Skin epidermis (tissue), 12 donors: ENCODE measurements at regions not wholly inside any gene's neighbourhood (a gene's known extent, or its start where the extent isn't known, plus 50 kb on each side); places are given as distances from the start of the nearest gene placed in this dataset.
"Not testable (repeated sequence)": the region's sequence is repeated elsewhere in the genome, so short reads cannot be mapped to it uniquely, and the experiment has no call there.

Source experiments
- H3K27ac ChIP-seq, 21 experiments: fragments of 200-600 bp; sonication (generic) in 11 of 21; one replicate each; pipeline ENCODE4 v1.5.0; 2020; ENCODE audit warnings: mild to moderate bottlenecking in 3 of 21, inconsistent platforms in 2 of 21, moderate library complexity in 2 of 21
- H3K4me3 ChIP-seq, 7 experiments: fragments of 200-600 bp; sonication (generic) in 2 of 7; one replicate each; pipeline ENCODE4 v1.5.0; 2020; ENCODE audit warnings: inconsistent platforms in 2 of 7, mild to moderate bottlenecking in 2 of 7, moderate library complexity in 1 of 7

- H3K4me3 ChIP-seq: no peak overlapping the region
- no peak overlapping the region for H3K27ac ChIP-seq
Measured at GRCh38 chr1:163922743-163923201, 601.0 kb downstream of the NUF2 start.

- Histone ChIP-seq H3K4me3 (no peak overlapping the region), H3K27ac (no peak overlapping the region)
Measured at GRCh38 chr1:163924041-163924440, 602.3 kb downstream of the NUF2 start.

- no peak overlapping the region for H3K27ac ChIP-seq
- H3K4me3 ChIP-seq: no peak overlapping the region
Measured at GRCh38 chr1:163927493-163927892, 605.7 kb downstream of the NUF2 start.

- Histone ChIP-seq H3K4me3 (no peak overlapping the region), H3K27ac (peak overlapping the region in 1 of 21 experiments; percentile 20)
Measured at GRCh38 chr1:163928069-163928468, 606.3 kb downstream of the NUF2 start.

GRCh38 chr1:163928651-163929050, 606.9 kb downstream of the NUF2 start:
- Histone ChIP-seq H3K27ac (no peak overlapping the region), H3K4me3 (no peak overlapping the region)

- Histone ChIP-seq H3K27ac (no peak overlapping the region), H3K4me3 (no peak overlapping the region)
Measured at GRCh38 chr1:163932901-163933300, 611.1 kb downstream of the NUF2 start.

GRCh38 chr1:163933437-163933836, 611.7 kb downstream of the NUF2 start:
- no peak overlapping the region for H3K4me3 ChIP-seq

GRCh38 chr1:163935738-163936374, 614.1 kb downstream of the NUF2 start:
- Histone ChIP-seq H3K27ac (no peak overlapping the region), H3K4me3 (no peak overlapping the region)

More at GRCh38 chr1:163933437-163933836, 611.7 kb downstream of the NUF2 start:
- no peak overlapping the region for H3K27ac ChIP-seq

- Histone ChIP-seq H3K4me3 (no peak overlapping the region), H3K27ac (no peak overlapping the region)
Measured at GRCh38 chr1:163959622-163960021, 599.4 kb upstream of the PBX1 start.

GRCh38 chr1:163970151-163970550, 588.8 kb upstream of the PBX1 start:
- Histone ChIP-seq H3K27ac (no peak overlapping the region), H3K4me3 (no peak overlapping the region)

GRCh38 chr1:163970699-163971098, 588.3 kb upstream of the PBX1 start:
- no peak overlapping the region for H3K27ac ChIP-seq

GRCh38 chr1:163973586-163973985, 585.4 kb upstream of the PBX1 start:
- H3K4me3 ChIP-seq: no peak overlapping the region
- H3K27ac ChIP-seq: no peak overlapping the region

More at GRCh38 chr1:163970699-163971098, 588.3 kb upstream of the PBX1 start:
- no peak overlapping the region for H3K4me3 ChIP-seq

GRCh38 chr1:163974120-163974519, 584.9 kb upstream of the PBX1 start:
- H3K4me3 ChIP-seq: no peak overlapping the region
- no peak overlapping the region for H3K27ac ChIP-seq

GRCh38 chr1:163980394-163980793, 578.6 kb upstream of the PBX1 start:
- H3K4me3 ChIP-seq: no peak overlapping the region
- no peak overlapping the region for H3K27ac ChIP-seq

- H3K4me3 ChIP-seq: no peak overlapping the region
- no peak overlapping the region for H3K27ac ChIP-seq
Measured at GRCh38 chr1:163981500-163982030, 577.4 kb upstream of the PBX1 start.

- no peak overlapping the region for H3K27ac ChIP-seq
- H3K4me3 ChIP-seq: no peak overlapping the region
Measured at GRCh38 chr1:163983097-163983496, 575.9 kb upstream of the PBX1 start.

GRCh38 chr1:163985700-163986099, 573.3 kb upstream of the PBX1 start:
- Histone ChIP-seq H3K4me3 (no peak overlapping the region), H3K27ac (no peak overlapping the region)

- no peak overlapping the region for H3K27ac ChIP-seq
- no peak overlapping the region for H3K4me3 ChIP-seq
Measured at GRCh38 chr1:163999131-163999530, 559.9 kb upstream of the PBX1 start.

- not testable (repeated sequence) for H3K4me3 ChIP-seq, H3K27ac ChIP-seq
Measured at GRCh38 chr1:164006186-164006585, 552.8 kb upstream of the PBX1 start.

- H3K27ac ChIP-seq: no peak overlapping the region
- no peak overlapping the region for H3K4me3 ChIP-seq
Measured at GRCh38 chr1:164006621-164007020, 552.4 kb upstream of the PBX1 start.

GRCh38 chr1:164017239-164017638, 541.7 kb upstream of the PBX1 start:
- no peak overlapping the region for H3K4me3 ChIP-seq

GRCh38 chr1:164020391-164020790, 538.6 kb upstream of the PBX1 start:
- Histone ChIP-seq H3K27ac (no peak overlapping the region), H3K4me3 (no peak overlapping the region)

More at GRCh38 chr1:164017239-164017638, 541.7 kb upstream of the PBX1 start:
- H3K27ac ChIP-seq: no peak overlapping the region
